Esophagus squamous epithelium (tissue), 5 donors: ENCODE measurements at regions not wholly inside any gene's neighbourhood (a gene's known extent, or its start where the extent isn't known, plus 50 kb on each side); places are given as distances from the start of the nearest gene placed in this dataset.

Experiments used
- DNase-seq: peaks from one replicate; lab custom pipeline; 2025; lab: John Stamatoyannopoulos, UW
- H3K27ac ChIP-seq, 4 donors: fragments of 200-600 bp; sonication (generic); one replicate each; pipeline ENCODE4 v1.5.1; 2016 to 2019; ENCODE audit warnings: mild to moderate bottlenecking in 1 of 4
- H3K27me3 ChIP-seq, 4 donors: fragments of 200-600 bp; sonication (generic); 1 replicate in 3 of 4; 2 replicates in 1 of 4; pipeline versions ENCODE4 v1.5.1 to v1.6.0; 2017 to 2021; ENCODE audit warnings: antibody characterized with exemption in 1 of 4
- H3K36me3 ChIP-seq, 3 donors: fragments of 200-600 bp; sonication (generic); one replicate each; pipeline ENCODE4 v1.5.1; 2016 to 2019
- H3K4me1 ChIP-seq, 3 donors: fragments of 200-600 bp; sonication (generic); one replicate each; pipeline ENCODE4 v1.5.1; 2017 to 2019
- H3K4me3 ChIP-seq, 4 donors: fragments of 200-600 bp; sonication (generic); 1 replicate in 3 of 4; 2 replicates in 1 of 4; pipeline ENCODE4 v1.5.1; 2016 to 2019; ENCODE audit warnings: mild to moderate bottlenecking in 2 of 4, moderate library complexity in 1 of 4
- H3K9me3 ChIP-seq, 3 donors: fragments of 200-600 bp; sonication (generic); one replicate each; pipeline ENCODE4 v1.5.1; 2016 to 2019
- CTCF ChIP-seq, 6 experiments: fragments of 450-650 bp in 4 of 6; fragments of 200-600 bp in 2 of 6; sonication (generic) in 2 of 6; IDR thresholded peaks; one replicate each; pipeline ENCODE4 v1.5.1; 2016 to 2019; ENCODE audit warnings: antibody characterized with exemption in 6 of 6, mild to moderate bottlenecking in 4 of 6, moderate library complexity in 4 of 6
- POLR2A ChIP-seq, 4 donors: fragments of 450-650 bp; IDR thresholded peaks; one replicate each; pipeline ENCODE4 v1.6.1; 2017; ENCODE audit warnings: antibody characterized with exemption in 4 of 4, mild to moderate bottlenecking in 4 of 4, moderate library complexity in 3 of 4
- WGBS, 2 donors: methylation state at CpG; one replicate each; pipeline ENCODE4 v1.1.5; 2018; 5-methylcytosine and 5-hydroxymethylcytosine counted together
- intact Hi-C: fragments of 100-400 bp; cut with DNase I; formaldehyde crosslinking; loops from one replicate; pipeline ENCODE4 v1.15.0; 2022
- donor health status: DM: yes; HTN: yes; CAD: no.

GRCh38 chr1:221069178-221069903 is 190.1 kb downstream of the HLX start:
- Histone ChIP-seq H3K4me1 (no peaks in the 10 kb centered on the region), H3K9me3 (no peaks in the 10 kb centered on the region), H3K27ac (no peak overlapping the region), H3K27me3 (no peaks in the 10 kb centered on the region), H3K4me3 (no peak overlapping the region), H3K36me3 (no peaks in the 10 kb centered on the region)
- TF ChIP-seq CTCF (IDR thresholded peaks at IDR 0.05) (no peak), POLR2A (IDR thresholded peaks at IDR 0.05) (no peak)
- WGBS, 2 donors, result 65 to 70% methylated on average over 5 of the region's 5 CpGs
- intact Hi-C loops, result no loop called here
- DNase-seq, result no peak

DNA sequence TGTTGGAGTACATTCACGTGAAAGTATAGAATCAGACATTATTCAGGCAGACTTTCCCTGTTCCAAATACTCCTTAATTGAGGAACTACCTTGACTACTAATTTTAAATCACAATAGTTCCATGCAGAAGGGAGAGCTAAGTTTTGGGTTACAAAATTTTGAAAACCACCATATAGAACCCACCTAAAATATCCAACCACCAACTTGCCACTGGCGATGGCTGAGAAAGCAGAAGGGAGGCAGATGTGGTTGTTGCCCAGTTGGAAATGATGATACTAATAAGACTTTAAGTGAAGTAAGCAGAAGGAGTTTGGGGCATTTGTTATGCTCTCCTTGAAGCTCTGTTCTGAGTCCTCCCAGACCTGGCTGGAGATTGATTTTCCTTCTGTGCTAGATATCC is 190.7 kb downstream of the HLX start:
- no peak for TF ChIP-seq CTCF (IDR thresholded peaks at IDR 0.05)
- TF ChIP-seq POLR2A (IDR thresholded peaks at IDR 0.05), result no peak
- no peak overlapping the region for H3K27ac ChIP-seq

DNA sequence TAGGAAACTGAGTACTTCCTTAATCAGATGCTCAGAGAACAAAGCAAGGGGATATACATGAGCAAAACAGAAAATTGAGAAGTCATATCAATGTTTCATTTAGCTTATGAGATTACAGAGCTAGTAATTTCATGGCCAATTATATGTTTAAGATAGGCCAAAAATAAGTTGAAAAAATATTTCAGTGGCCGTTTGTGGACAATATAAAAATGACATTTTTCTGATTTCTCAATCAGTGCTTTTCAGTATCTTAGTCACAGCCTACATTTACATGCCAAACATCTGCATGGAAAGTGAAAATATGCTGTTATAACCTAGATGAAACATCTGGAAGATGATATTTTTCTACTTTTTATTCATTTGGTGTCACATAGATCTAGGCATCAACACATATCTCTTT is 192.5 kb downstream of the HLX start:
- intact Hi-C loops, result no loop called here
- Histone ChIP-seq H3K4me1 (peaks cover 0 to 7% (median 0%) of the 10 kb centered on the region in 3 donors), H3K9me3 (no peaks in the 10 kb centered on the region), H3K4me3 (no peak overlapping the region), H3K36me3 (no peaks in the 10 kb centered on the region), H3K27me3 (no peaks in the 10 kb centered on the region), H3K27ac (no peak overlapping the region)
- TF ChIP-seq POLR2A (IDR thresholded peaks at IDR 0.05) (no peak), CTCF (IDR thresholded peaks at IDR 0.05) (no peak)
- WGBS, 2 donors, result 26 to 36% methylated on average over 1 of the region's 1 CpG
- DNase-seq, result no peak

More for the DNA sequence above, 190.7 kb downstream of the HLX start:
- no peaks in the 10 kb centered on the region for H3K4me1 ChIP-seq
- no peaks in the 10 kb centered on the region for H3K9me3 ChIP-seq
- H3K36me3 ChIP-seq, result no peaks in the 10 kb centered on the region
- intact Hi-C loops, result no loop called here
- WGBS, 2 donors, result 68 to 73% methylated on average over 2 of the region's 2 CpGs
- DNase-seq, result no peak
- no peaks in the 10 kb centered on the region for H3K27me3 ChIP-seq
- no peak overlapping the region for H3K4me3 ChIP-seq

DNA sequence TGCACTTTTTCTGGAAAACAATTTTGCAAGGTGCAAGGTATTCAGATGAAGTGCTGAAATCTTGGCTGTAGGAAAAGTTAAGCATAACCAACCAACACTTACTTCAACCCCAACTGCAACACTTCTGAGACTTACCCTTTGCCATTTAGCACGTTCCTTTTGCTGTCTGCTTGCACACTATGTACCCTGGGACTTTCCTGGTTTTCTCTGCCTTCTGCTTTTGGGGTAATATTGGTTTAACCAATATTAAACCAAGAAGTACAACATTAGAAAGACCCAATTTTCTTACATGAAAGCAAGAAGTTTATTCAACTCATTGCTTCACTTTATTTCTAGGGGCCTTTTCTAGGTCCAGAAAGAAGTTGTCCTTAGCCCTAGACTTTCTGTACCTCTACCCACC is 193.0 kb downstream of the HLX start:
- DNase-seq, result no peak

More for the DNA sequence above, 193.0 kb downstream of the HLX start:
- no peaks in the 10 kb centered on the region for H3K27me3 ChIP-seq
- no peak overlapping the region for H3K4me3 ChIP-seq
- no peak overlapping the region for H3K27ac ChIP-seq
- H3K9me3 ChIP-seq, result no peaks in the 10 kb centered on the region
- 23 to 45% methylated on average over 1 of the region's 1 CpG for WGBS, 2 donors
- peaks cover 0 to 7% (median 0%) of the 10 kb centered on the region in 3 donors for H3K4me1 ChIP-seq
- TF ChIP-seq POLR2A (IDR thresholded peaks at IDR 0.05) (no peak), CTCF (IDR thresholded peaks at IDR 0.05) (no peak)
- intact Hi-C loops, result no loop called here
- no peaks in the 10 kb centered on the region for H3K36me3 ChIP-seq
